CD4-positive, alpha-beta T cell (primary cell): ENCODE measurements at regions not wholly inside any gene's neighbourhood (a gene's known extent, or its start where the extent isn't known, plus 50 kb on each side); places are given as distances from the start of the nearest gene placed in this dataset.

ENCODE experiments used
- ATAC-seq: fragments of 200-7000 bp; cut with Tn5 transposase; one replicate; pipeline ENCODE4 v1.10.0; 2022; ENCODE audit warnings: mild to moderate bottlenecking; ENCODE audit not compliant: poor library complexity
- CTCF ChIA-PET: fragments of 350-600 bp; sonication (Branson Sonifier 250); formaldehyde crosslinking; loops from one replicate; lab custom pipeline; 2021; ENCODE audit warnings: antibody characterized with exemption, inconsistent platforms; lab: Charles Lee
- POLR2A ChIA-PET: fragments of 350-600 bp; sonication (Branson Sonifier 250); formaldehyde crosslinking; loops from one replicate; lab custom pipeline; 2021; ENCODE audit warnings: antibody characterized with exemption, inconsistent platforms; lab: Charles Lee
- DNase-seq, 14 experiments: peaks; one replicate each; pipeline ENCODE4 v3.0.0-alpha.2; 2013 to 2020; ENCODE audit warnings: mixed read lengths in 2 of 14
- H3K27ac ChIP-seq, 2 donors: one replicate each; pipeline versions ENCODE4 v1.5.1 to v1.7.0; 2013; ENCODE audit warnings: low read length in 2 of 2, low read depth in 1 of 2, mild to moderate bottlenecking in 1 of 2
- H3K27me3 ChIP-seq, 2 experiments: 1 replicate in 1 of 2; 2 replicates in 1 of 2; pipeline versions ENCODE4 v1.6.1 to v1.7.0; 2013; ENCODE audit warnings: low read length in 2 of 2, control low read depth in 1 of 2, mild to moderate bottlenecking in 1 of 2, moderate library complexity in 1 of 2; ENCODE audit not compliant: insufficient read depth in 2 of 2, control insufficient read depth in 1 of 2
- H3K36me3 ChIP-seq: one replicate; pipeline ENCODE4 v1.6.1; 2013; ENCODE audit warnings: low read length, control low read depth; ENCODE audit not compliant: insufficient read depth
- H3K4me1 ChIP-seq: one replicate; pipeline ENCODE4 v1.6.1; 2013; ENCODE audit warnings: low read length, control low read depth; ENCODE audit not compliant: insufficient read depth
- H3K4me3 ChIP-seq: one replicate; pipeline ENCODE4 v1.5.1; 2013; ENCODE audit warnings: mild to moderate bottlenecking, low read length, moderate library complexity
- H3K9me3 ChIP-seq, 2 experiments: 1 replicate in 1 of 2; 2 replicates in 1 of 2; pipeline versions ENCODE4 v1.6.1 to v1.7.0; 2013; ENCODE audit warnings: low read length in 2 of 2, mild to moderate bottlenecking in 2 of 2, control low read depth in 1 of 2, moderate library complexity in 1 of 2; ENCODE audit not compliant: control insufficient read depth in 1 of 2, insufficient read depth in 1 of 2
- H3K27ac Mint-ChIP-seq: one replicate; pipeline ENCODE4 v1.8.0; 2020; ENCODE audit warnings: mixed read lengths
- H3K27me3 Mint-ChIP-seq: one replicate; pipeline ENCODE4 v1.8.0; 2021; ENCODE audit warnings: mixed read lengths
- H3K36me3 Mint-ChIP-seq: one replicate; pipeline ENCODE4 v1.8.0; 2021; ENCODE audit warnings: low read depth, mixed read lengths
- H3K4me1 Mint-ChIP-seq: one replicate; pipeline ENCODE4 v1.8.0; 2021; ENCODE audit warnings: low read depth, mixed read lengths
- H3K4me3 Mint-ChIP-seq: one replicate; pipeline ENCODE4 v1.8.0; 2020; ENCODE audit warnings: mild to moderate bottlenecking, mixed read lengths
- H3K9me3 Mint-ChIP-seq: one replicate; pipeline ENCODE4 v1.8.0; 2020; ENCODE audit warnings: mixed read lengths
- CTCF ChIP-seq: fragments of 200-600 bp; IDR thresholded peaks from one replicate; pipeline ENCODE4 v1.8.0; 2022; ENCODE audit warnings: antibody characterized with exemption, mild to moderate bottlenecking
- intact Hi-C, 2 experiments: fragments of 100-400 bp; cut with DNase I in 1 of 2; cut with micrococcal nuclease in 1 of 2; formaldehyde crosslinking; loops; one replicate each; pipeline versions ENCODE4 v1.15.1 to v1.9.0; 2023 to 2025; cut with DNase I, micrococcal nuclease

GRCh38 chr4:66606215-66606614 lies 935.9 kb upstream of the EPHA5 start:
- intact Hi-C loops: no loop called here
- no peak for DNase-seq

GRCh38 chr4:66604192-66604591 lies 933.9 kb upstream of the EPHA5 start:
- Mint-ChIP-seq H3K27ac (no peak overlapping the region), H3K4me3 (no peak overlapping the region), H3K36me3 (no peaks in the 10 kb centered on the region), H3K4me1 (no peaks in the 10 kb centered on the region), H3K9me3 (peaks cover 6% of the 10 kb centered on the region), H3K27me3 (no peaks in the 10 kb centered on the region)
- ChIA-PET POLR2A (no interaction called here), CTCF (no interaction called here)
- Histone ChIP-seq H3K36me3 (no peaks in the 10 kb centered on the region), H3K27me3 (no peaks in the 10 kb centered on the region), H3K9me3 (peaks cover 0 to under 1% of the 10 kb centered on the region in 2 experiments), H3K27ac (no peak overlapping the region), H3K4me3 (no peak overlapping the region), H3K4me1 (no peaks in the 10 kb centered on the region)
- DNase-seq (no peak), ATAC-seq (no peak)
- intact Hi-C loops: no loop called here
- TF ChIP-seq CTCF: no peak

More at GRCh38 chr4:66606215-66606614, 935.9 kb upstream of the EPHA5 start:
- CTCF ChIA-PET: no interaction called here
- H3K36me3 ChIP-seq: no peaks in the 10 kb centered on the region
- POLR2A ChIA-PET: no interaction called here
- no peak overlapping the region for H3K4me3 Mint-ChIP-seq
- no peaks in the 10 kb centered on the region for H3K36me3 Mint-ChIP-seq
- ATAC-seq: no peak
- H3K27me3 Mint-ChIP-seq: no peaks in the 10 kb centered on the region
- H3K27ac Mint-ChIP-seq: no peak overlapping the region
- H3K9me3 Mint-ChIP-seq: peaks cover 2% of the 10 kb centered on the region
- H3K4me1 ChIP-seq: no peaks in the 10 kb centered on the region
- TF ChIP-seq CTCF: no peak
- H3K27ac ChIP-seq: no peak overlapping the region
- no peaks in the 10 kb centered on the region for H3K27me3 ChIP-seq
- H3K4me3 ChIP-seq: no peak overlapping the region
- H3K4me1 Mint-ChIP-seq: no peaks in the 10 kb centered on the region
- peaks cover 0 to 5% of the 10 kb centered on the region in 2 experiments for H3K9me3 ChIP-seq

GRCh38 chr4:66602622-66603021 lies 932.3 kb upstream of the EPHA5 start:
- CTCF ChIA-PET: no interaction called here
- H3K4me3 ChIP-seq: no peak overlapping the region
- H3K27me3 ChIP-seq: no peaks in the 10 kb centered on the region
- Mint-ChIP-seq H3K36me3 (no peaks in the 10 kb centered on the region), H3K9me3 (peaks cover 10% of the 10 kb centered on the region), H3K27me3 (no peaks in the 10 kb centered on the region), H3K4me1 (no peaks in the 10 kb centered on the region), H3K27ac (no peak overlapping the region), H3K4me3 (no peak overlapping the region)
- DNase-seq: no peak
- no peak for TF ChIP-seq CTCF
- intact Hi-C loops: no loop called here
- ATAC-seq: no peak
- no peak overlapping the region for H3K27ac ChIP-seq
- POLR2A ChIA-PET: no interaction called here
- H3K36me3 ChIP-seq: no peaks in the 10 kb centered on the region
- no peaks in the 10 kb centered on the region for H3K4me1 ChIP-seq
- no peaks in the 10 kb centered on the region for H3K9me3 ChIP-seq
